GM19239 (cell line): ENCODE measurements at regions not wholly inside any gene's neighbourhood (a gene's known extent, or its start where the extent isn't known, plus 50 kb on each side); places are given as distances from the start of the nearest gene placed in this dataset.
A peak's percentile ranks its signal among the peaks of the same experiment; 100 is the strongest.
"Not testable (repeated sequence)": the region's sequence is repeated elsewhere in the genome, so short reads cannot be mapped to it uniquely, and the experiment has no call there.

ENCODE experiments used
- DNase-seq: peaks from one replicate; pipeline ENCODE4 v3.0.0; 2011; ENCODE audit warnings: low spot score; ENCODE audit not compliant: insufficient read length
- FAIRE-seq: peaks from 2 replicates; lab custom pipeline; 2011; peaks lifted over from hg19 to GRCh38; lab: Jason Lieb, UNC

DNA sequence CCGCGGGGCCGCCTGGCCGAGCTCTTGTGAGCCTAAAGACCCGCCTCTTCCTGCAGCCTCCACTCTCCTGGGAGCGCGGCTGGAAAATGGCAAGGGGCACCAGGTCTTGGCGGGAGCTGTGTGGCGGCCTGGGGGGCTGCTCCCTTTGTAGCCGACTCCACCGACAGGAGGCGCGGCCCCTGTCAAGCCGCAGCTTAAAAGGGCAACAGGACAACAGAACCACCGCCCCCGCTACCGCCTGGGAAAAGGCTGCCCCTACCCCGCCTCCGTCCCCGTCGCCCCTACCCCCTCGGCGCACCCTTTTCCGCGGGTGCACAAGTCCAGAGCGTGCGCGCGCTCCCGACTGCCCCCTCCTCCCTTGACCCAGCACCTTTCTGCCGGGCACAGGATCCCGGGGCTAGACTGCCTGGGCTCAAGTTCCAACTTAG is 60.3 kb downstream of the GOLGA8K start:
- FAIRE-seq, DNase-seq: not testable (repeated sequence)

DNA sequence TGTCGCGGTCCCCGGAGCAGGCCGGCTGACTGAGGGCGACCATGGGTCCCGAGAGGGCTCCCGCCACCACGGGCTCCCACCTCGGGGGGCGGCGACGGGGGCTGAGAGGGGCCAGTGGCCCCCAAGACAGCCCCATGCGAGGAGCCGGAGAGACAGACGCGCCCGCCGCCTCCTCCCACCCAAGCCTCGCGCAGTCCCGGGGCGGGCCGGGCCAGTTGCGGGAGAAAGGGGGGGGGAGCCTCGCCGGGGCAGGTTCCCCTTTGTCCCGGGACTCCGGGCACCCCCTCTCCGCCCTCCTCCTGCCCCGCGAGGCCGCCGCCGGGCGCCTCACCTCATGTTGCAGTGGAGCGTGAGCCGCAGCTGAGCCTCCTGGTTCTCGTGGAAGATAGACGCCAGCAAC is 60.8 kb downstream of the GOLGA8K start:
- DNase-seq, FAIRE-seq: not testable (repeated sequence)

GRCh38 chr15:32341530-32341929 is 61.6 kb downstream of the GOLGA8K start:
- FAIRE-seq, DNase-seq: not testable (repeated sequence)

GRCh38 chr15:32336804-32337203 is 66.3 kb downstream of the GOLGA8K start:
- FAIRE-seq, DNase-seq: not testable (repeated sequence)

GRCh38 chr15:32323353-32323752 is 79.7 kb downstream of the GOLGA8K start:
- FAIRE-seq, DNase-seq: not testable (repeated sequence)

DNA sequence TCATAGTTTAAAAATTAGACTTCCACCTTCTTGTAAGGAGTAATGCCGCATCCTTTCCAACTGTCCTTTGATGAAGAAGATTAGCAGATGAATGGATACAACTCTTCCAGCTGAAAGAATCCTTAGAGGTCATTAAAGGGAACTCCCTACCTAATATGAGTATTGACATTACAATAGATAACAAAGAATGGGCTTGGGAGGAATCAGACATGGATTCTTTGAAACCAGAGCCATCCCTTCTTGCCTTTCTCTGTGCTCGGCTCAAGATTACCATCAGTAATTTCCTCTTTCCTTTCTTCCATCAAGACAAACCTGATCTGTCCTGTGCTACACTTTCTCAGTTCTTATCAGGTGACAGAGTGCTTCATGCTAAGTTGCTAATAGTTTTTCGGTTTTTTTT is 83.8 kb downstream of the GOLGA8K start:
- DNase-seq, FAIRE-seq: not testable (repeated sequence)

DNA sequence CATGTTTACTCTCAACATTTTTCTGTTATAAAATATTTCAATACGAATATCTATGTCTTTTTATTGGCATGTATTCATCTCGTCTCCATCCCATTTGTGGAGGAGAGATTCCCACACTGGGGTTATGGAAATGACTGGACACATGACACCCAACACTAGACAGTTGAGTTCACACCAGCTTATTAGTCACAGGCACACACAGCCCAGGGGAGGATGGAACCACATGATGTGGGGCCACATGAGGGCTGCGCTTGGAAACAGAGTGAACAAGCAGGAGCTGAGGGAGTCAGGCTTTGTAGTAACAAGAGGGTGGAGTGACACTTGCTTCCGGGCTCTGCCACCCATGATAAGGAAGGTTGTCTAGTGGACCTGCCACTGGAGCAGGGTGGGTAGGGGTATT is 86.6 kb downstream of the GOLGA8K start:
- not testable (repeated sequence) for DNase-seq, FAIRE-seq

- DNase-seq, FAIRE-seq: not testable (repeated sequence)
Measured at GRCh38 chr15:32315079-32315939, 87.8 kb downstream of the GOLGA8K start.

GRCh38 chr15:32313446-32314209 is 89.5 kb downstream of the GOLGA8K start:
- not testable (repeated sequence) for FAIRE-seq, DNase-seq

DNA sequence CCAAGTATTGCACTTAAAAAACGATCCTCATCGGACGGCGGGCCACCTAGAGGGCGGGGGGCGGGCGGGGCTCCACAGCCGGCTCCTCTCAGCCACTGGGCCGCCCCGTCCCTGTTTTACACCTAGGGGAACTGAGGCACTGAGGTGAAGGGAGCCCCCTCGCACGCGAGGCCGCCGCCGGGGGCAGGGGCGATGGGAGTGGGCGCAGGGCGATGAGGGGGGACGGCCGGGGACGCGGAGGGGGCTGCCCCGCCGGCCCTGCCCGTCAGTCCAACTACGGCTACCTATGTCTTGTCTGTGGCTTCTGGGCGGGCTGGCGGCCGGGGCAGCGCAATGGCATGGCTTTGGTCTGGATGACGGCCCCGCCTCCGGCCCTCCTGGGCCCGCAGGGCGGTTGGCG is 90.4 kb downstream of the GOLGA8K start:
- not testable (repeated sequence) for FAIRE-seq, DNase-seq

DNA sequence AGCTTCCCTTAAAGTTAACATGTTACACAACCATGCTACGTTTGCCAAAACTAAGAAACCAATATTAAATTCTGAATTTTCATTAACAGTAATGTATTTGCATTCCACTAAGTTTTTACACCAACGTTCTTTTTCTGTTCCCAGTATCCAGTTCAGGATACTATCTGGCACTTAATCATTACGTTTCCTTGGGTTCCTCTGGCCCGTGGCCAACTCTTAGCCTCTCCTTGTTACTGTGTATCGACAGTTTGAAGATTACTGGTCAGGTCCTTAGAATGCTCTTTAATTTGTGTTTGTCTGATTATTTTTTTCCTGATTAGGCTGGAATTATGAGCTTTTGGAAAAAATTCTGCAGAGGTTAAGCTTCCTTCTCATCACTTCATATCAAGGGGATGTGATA is 95.5 kb downstream of the GOLGA8K start:
- not testable (repeated sequence) for DNase-seq, FAIRE-seq

- FAIRE-seq: peak; percentile 67
- DNase-seq: not testable (repeated sequence)
Measured at GRCh38 chr15:32276200-32276830, 126.8 kb downstream of the GOLGA8K start.

- DNase-seq, FAIRE-seq: not testable (repeated sequence)
Measured at GRCh38 chr15:32253958-32254357, 149.1 kb downstream of the GOLGA8K start.

DNA sequence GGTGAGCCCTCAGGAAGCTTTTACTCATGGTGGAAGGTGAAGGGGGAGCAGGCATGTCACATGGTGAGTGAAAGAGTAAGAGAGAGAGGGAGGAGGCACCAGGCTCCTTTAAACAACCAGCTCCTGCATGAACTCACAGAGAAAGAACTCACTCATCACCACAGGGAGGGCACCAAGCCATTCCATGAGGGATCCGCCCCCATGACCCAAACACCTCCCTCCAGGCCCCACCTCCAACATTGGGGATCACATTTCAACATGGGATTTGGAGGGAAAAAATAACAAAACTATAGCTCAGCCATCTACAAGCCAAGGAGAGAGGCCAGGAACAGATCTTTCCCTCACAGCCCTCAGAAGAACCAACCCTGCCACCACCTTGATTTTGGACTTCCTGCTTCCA is 153.9 kb downstream of the GOLGA8K start:
- not testable (repeated sequence) for FAIRE-seq, DNase-seq

DNA sequence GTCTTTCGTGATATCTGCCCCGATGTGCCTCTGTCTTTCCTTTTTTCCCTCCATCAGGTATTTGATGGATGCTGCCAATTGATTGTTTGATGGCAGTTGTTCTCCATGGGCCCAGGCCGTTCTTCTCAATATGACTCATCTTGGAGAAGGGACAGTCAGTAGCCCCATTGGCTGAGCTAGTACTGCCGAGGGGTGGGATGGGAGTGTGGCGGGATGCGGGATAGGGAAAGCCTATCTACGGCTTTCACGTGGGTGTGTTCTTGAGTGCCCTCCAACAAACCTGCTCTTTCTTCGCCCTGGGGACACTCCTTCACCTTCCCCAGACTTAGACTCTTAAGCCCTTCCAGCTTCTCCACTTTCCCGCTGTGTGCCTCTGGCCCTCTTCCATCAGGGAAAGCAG is 159.4 kb downstream of the GOLGA8K start:
- FAIRE-seq, DNase-seq: not testable (repeated sequence)

DNA sequence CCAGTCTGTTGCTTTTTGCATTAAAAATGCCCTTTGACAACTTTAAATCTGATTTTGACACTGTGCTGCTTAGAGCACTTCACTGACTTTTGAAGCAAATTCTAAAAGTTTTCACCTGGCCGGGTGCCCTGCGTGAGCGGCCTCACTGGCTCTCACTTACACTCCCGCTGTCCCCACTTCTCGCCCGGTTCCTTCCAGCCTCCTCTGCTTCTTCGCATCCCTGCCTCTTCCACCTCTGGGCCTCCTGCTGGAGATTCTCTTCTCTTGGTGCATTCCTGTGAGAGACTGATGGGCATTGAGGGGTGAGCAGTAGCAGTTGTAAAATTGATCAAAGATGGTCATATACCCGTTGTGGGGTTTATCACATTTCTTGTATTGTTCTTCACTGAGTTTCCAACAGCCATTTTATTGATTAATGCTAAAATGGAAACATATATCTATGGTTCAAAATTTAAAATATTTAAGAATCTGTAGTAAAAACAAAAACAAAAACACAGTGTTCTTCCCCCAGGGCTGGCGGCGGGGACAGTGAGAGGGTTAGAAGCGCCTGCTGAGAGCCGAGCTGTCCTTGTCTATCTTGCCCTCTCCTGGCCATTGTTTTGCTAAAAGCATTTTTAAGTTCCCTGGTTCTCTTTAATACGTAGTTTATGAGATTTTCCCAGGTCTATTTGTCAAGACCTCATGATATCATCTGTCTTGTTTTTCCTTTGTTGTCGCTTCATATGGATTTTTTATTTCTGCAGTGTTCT is 160.1 kb downstream of the GOLGA8K start:
- FAIRE-seq: not testable (repeated sequence)

GRCh38 chr15:32227410-32228114 is 175.5 kb downstream of the GOLGA8K start:
- not testable (repeated sequence) for DNase-seq
- peak; percentile 18 for FAIRE-seq

More for the DNA sequence above, 160.1 kb downstream of the GOLGA8K start:
- DNase-seq: not testable (repeated sequence)

DNA sequence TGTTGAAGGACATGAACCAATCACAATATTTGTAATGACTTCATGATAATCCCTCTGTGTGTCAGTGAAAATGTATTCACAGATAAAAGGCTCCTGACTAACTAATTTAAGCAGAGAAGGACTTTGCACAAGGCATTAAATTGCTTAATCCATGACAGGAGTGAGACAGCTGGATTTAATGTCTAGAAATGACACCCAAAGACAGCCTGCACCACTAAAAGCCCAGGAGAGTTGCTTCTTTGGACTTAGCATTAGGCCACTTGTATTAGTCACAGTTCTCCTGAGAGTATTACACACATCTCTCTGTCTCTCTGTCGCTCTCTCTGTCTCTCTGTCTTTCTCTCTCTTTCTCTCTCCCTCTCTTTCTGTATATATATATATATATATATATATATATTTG is 180.4 kb downstream of the GOLGA8K start:
- FAIRE-seq: no peak
- DNase-seq: no peak
